A549 (cell line): ENCODE measurements at regions not wholly inside any gene's neighbourhood (a gene's known extent, or its start where the extent isn't known, plus 50 kb on each side); places are given as distances from the start of the nearest gene placed in this dataset.

ENCODE experiments used
- ATAC-seq, 2 experiments: fragments of 200-7000 bp in 1 of 2; fragments of >200 bp in 1 of 2; cut with Nextera tagmentation in 1 of 2; cut with Tn5 transposase in 1 of 2; 3 replicates each; pipeline versions ENCODE4 v1.8.0 to v1.9.1; 2018 to 2020; ENCODE audit warnings: mild to moderate bottlenecking in 1 of 2, moderate library complexity in 1 of 2
- CTCF ChIA-PET: fragments of 300-600 bp; sonication (Branson Sonifier 250); formaldehyde crosslinking; extraction: SDS; loops from one replicate; lab custom pipeline; 2021; ENCODE audit warnings: antibody characterized with exemption, inconsistent platforms; lab: Yijun Ruan, JAX
- POLR2A ChIA-PET: fragments of 350-600 bp; formaldehyde crosslinking; extraction: SDS; loops from one replicate; lab custom pipeline; 2021; ENCODE audit warnings: antibody characterized with exemption, inconsistent platforms; lab: Yijun Ruan, JAX
- DNase-seq, 2 experiments: peaks; one replicate each; pipeline versions ENCODE4 v3.0.0 to v3.0.0-alpha.2; 2011 to 2016; ENCODE audit warnings: low read depth in 1 of 2, low spot score in 1 of 2
- FAIRE-seq: peaks from 2 replicates; lab custom pipeline; 2011; peaks lifted over from hg19 to GRCh38; lab: Jason Lieb, UNC
- H3K27ac ChIP-seq, 2 experiments: fragments of >200 bp; sonication (Bioruptor Twin); formaldehyde crosslinking; 3 replicates each; pipeline ENCODE4 v1.5.1; 2016 to 2017
- H3K4me1 ChIP-seq: fragments of >200 bp; sonication (Bioruptor Twin); formaldehyde crosslinking; 3 replicates; pipeline ENCODE4 v1.6.1; 2016
- H3K4me2 ChIP-seq: fragments of >200 bp; sonication (Bioruptor Twin); formaldehyde crosslinking; 3 replicates; pipeline ENCODE4 v1.6.1; 2016
- H3K4me3 ChIP-seq: fragments of >200 bp; sonication (Bioruptor Twin); formaldehyde crosslinking; 3 replicates; pipeline ENCODE4 v1.5.1; 2016
- H3K9me3 ChIP-seq: fragments of >200 bp; sonication (Bioruptor Twin); formaldehyde crosslinking; 3 replicates; pipeline ENCODE4 v1.6.1; 2016
- BHLHE40 ChIP-seq: IDR thresholded peaks from 2 replicates; pipeline ENCODE4 v1.6.1; 2012; ENCODE audit warnings: low read depth, low read length, inconsistent platforms
- CBX2 ChIP-seq: fragments of 200-600 bp; sonication (generic); IDR thresholded peaks from 2 replicates; pipeline ENCODE4 v1.6.1; 2016; ENCODE audit warnings: low read depth, mild to moderate bottlenecking, borderline replicate concordance
- CBX8 ChIP-seq: fragments of 200-600 bp; sonication (generic); IDR thresholded peaks from 2 replicates; pipeline ENCODE4 v1.6.1; 2016
- CHD4 ChIP-seq: fragments of 200-600 bp; sonication (generic); IDR thresholded peaks from 2 replicates; pipeline ENCODE4 v1.6.1; 2016; ENCODE audit warnings: antibody characterized with exemption, mild to moderate bottlenecking, borderline replicate concordance
- EHF ChIP-seq: fragments of 250-450 bp; sonication (Bioruptor Pico); IDR thresholded peaks from 2 replicates; pipeline ENCODE4 v1.5.0; 2020; ENCODE audit warnings: mild to moderate bottlenecking
- FOSL2 ChIP-seq, 2 experiments: fragments of 450-650 bp in 1 of 2; fragments of >200 bp in 1 of 2; sonication (Bioruptor Twin) in 1 of 2; formaldehyde crosslinking; IDR thresholded peaks; 2 replicates each; pipeline versions ENCODE4 v1.5.0 to v1.6.1; 2016 to 2020; ENCODE audit warnings: mild to moderate bottlenecking in 1 of 2, moderate library complexity in 1 of 2
- FOXS1 ChIP-seq: fragments of 250-450 bp; sonication (Bioruptor Pico); IDR thresholded peaks from 2 replicates; pipeline ENCODE4 v1.5.0; 2020; ENCODE audit warnings: mild to moderate bottlenecking, moderate library complexity
- HDAC2 ChIP-seq: fragments of 200-600 bp; sonication (generic); IDR thresholded peaks from 2 replicates; pipeline ENCODE4 v1.6.1; 2016
- JUN ChIP-seq, 2 experiments: fragments of >200 bp; sonication (Bioruptor Twin); formaldehyde crosslinking; IDR thresholded peaks; 2 replicates in 1 of 2; 3 replicates in 1 of 2; pipeline ENCODE4 v1.6.1; 2016 to 2017
- KDM5A ChIP-seq: fragments of 200-600 bp; sonication (generic); IDR thresholded peaks from 2 replicates; pipeline ENCODE4 v1.6.1; 2016; ENCODE audit warnings: antibody characterized with exemption, mild to moderate bottlenecking
- MAFK ChIP-seq: fragments of 450-650 bp; IDR thresholded peaks from 2 replicates; pipeline ENCODE4 v1.6.1; 2014; ENCODE audit not compliant: partially characterized antibody
- NPAS2 ChIP-seq: fragments of 250-450 bp; sonication (Bioruptor Pico); IDR thresholded peaks from 2 replicates; pipeline ENCODE4 v1.8.0; 2022; ENCODE audit warnings: mild to moderate bottlenecking, moderate library complexity, borderline replicate concordance
- POLR2A ChIP-seq: IDR thresholded peaks from 2 replicates; pipeline ENCODE4 v1.6.1; 2012; ENCODE audit warnings: mild to moderate bottlenecking, low read length
- RNF2 ChIP-seq: fragments of 200-600 bp; sonication (generic); IDR thresholded peaks from 2 replicates; pipeline ENCODE4 v1.6.1; 2016; ENCODE audit warnings: low read depth, mild to moderate bottlenecking, antibody characterized with exemption, moderate library complexity, borderline replicate concordance
- WGBS: methylation state at CpG from one replicate; pipeline ENCODE4 v1.1.6; 2017; ENCODE audit errors: missing lambda C conversion rate; 5-methylcytosine and 5-hydroxymethylcytosine counted together
- TF ChIP-seq, protein P1 (sequence below): fragments of 200-600 bp; sonication (generic); IDR thresholded peaks from 2 replicates; pipeline ENCODE4 v1.6.1; 2016; ENCODE audit warnings: antibody characterized with exemption, mild to moderate bottlenecking, moderate library complexity
- TF ChIP-seq, protein P2 (sequence below): IDR thresholded peaks from 2 replicates; pipeline ENCODE4 v1.6.1; 2012; ENCODE audit warnings: low read depth, borderline replicate concordance
- TF ChIP-seq, protein P3 (sequence below): fragments of >200 bp; sonication (Bioruptor Twin); formaldehyde crosslinking; IDR thresholded peaks from 3 replicates; pipeline ENCODE4 v1.5.1; 2016
- TF ChIP-seq, protein P4 (sequence below): IDR thresholded peaks from 2 replicates; pipeline ENCODE4 v1.6.1; 2012
- TF ChIP-seq, protein P5 (sequence below): fragments of 250-450 bp; sonication (Bioruptor Pico); IDR thresholded peaks from 2 replicates; pipeline ENCODE4 v1.5.0; 2021; ENCODE audit warnings: mild to moderate bottlenecking, moderate library complexity, borderline replicate concordance

DNA sequence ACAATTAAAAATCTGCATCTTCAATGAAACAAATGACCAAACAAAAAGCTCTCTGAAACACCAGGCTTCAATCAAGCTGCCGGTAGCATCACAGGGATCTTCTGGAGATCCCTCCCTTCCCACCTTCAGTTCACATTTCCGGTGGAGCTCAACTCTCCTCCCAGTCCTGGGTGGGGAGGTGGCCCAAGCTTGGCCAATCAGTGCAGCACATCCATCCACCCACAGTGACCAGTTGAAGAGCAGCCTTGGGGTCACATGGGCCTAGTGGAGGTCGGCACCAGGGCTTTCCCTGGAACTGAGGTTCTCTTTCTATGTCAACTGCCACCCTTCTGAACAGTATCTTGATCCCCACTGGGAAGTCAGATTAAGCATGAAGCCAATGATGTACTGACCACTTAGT, 620.1 kb upstream of the MGMT start:
- ATAC-seq, result no peak
- TF ChIP-seq, protein P1, sequence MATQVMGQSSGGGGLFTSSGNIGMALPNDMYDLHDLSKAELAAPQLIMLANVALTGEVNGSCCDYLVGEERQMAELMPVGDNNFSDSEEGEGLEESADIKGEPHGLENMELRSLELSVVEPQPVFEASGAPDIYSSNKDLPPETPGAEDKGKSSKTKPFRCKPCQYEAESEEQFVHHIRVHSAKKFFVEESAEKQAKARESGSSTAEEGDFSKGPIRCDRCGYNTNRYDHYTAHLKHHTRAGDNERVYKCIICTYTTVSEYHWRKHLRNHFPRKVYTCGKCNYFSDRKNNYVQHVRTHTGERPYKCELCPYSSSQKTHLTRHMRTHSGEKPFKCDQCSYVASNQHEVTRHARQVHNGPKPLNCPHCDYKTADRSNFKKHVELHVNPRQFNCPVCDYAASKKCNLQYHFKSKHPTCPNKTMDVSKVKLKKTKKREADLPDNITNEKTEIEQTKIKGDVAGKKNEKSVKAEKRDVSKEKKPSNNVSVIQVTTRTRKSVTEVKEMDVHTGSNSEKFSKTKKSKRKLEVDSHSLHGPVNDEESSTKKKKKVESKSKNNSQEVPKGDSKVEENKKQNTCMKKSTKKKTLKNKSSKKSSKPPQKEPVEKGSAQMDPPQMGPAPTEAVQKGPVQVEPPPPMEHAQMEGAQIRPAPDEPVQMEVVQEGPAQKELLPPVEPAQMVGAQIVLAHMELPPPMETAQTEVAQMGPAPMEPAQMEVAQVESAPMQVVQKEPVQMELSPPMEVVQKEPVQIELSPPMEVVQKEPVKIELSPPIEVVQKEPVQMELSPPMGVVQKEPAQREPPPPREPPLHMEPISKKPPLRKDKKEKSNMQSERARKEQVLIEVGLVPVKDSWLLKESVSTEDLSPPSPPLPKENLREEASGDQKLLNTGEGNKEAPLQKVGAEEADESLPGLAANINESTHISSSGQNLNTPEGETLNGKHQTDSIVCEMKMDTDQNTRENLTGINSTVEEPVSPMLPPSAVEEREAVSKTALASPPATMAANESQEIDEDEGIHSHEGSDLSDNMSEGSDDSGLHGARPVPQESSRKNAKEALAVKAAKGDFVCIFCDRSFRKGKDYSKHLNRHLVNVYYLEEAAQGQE, result no peak
- TF ChIP-seq FOXS1 (CRISPR knock-in tag) (no peak), EHF (CRISPR knock-in tag) (no peak), FOSL2 (IDR thresholded peaks at IDR 0.05) (no peak), FOSL2 (CRISPR knock-in tag; IDR thresholded peaks at IDR 0.05) (no peak), MAFK (no peak), HDAC2 (no peak), NPAS2 (no peak), CBX2 (no peak)
- TF ChIP-seq, protein P2, sequence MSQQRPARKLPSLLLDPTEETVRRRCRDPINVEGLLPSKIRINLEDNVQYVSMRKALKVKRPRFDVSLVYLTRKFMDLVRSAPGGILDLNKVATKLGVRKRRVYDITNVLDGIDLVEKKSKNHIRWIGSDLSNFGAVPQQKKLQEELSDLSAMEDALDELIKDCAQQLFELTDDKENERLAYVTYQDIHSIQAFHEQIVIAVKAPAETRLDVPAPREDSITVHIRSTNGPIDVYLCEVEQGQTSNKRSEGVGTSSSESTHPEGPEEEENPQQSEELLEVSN, result no peak
- TF ChIP-seq, protein P3, sequence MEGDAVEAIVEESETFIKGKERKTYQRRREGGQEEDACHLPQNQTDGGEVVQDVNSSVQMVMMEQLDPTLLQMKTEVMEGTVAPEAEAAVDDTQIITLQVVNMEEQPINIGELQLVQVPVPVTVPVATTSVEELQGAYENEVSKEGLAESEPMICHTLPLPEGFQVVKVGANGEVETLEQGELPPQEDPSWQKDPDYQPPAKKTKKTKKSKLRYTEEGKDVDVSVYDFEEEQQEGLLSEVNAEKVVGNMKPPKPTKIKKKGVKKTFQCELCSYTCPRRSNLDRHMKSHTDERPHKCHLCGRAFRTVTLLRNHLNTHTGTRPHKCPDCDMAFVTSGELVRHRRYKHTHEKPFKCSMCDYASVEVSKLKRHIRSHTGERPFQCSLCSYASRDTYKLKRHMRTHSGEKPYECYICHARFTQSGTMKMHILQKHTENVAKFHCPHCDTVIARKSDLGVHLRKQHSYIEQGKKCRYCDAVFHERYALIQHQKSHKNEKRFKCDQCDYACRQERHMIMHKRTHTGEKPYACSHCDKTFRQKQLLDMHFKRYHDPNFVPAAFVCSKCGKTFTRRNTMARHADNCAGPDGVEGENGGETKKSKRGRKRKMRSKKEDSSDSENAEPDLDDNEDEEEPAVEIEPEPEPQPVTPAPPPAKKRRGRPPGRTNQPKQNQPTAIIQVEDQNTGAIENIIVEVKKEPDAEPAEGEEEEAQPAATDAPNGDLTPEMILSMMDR, result no peak
- TF ChIP-seq, all 56 proteins: peak for 0
- Histone ChIP-seq H3K9me3 (no peaks in the 10 kb centered on the region), H3K4me2 (no peak overlapping the region), H3K4me1 (no peaks in the 10 kb centered on the region), H3K27ac (no peak overlapping the region), H3K4me3 (no peak overlapping the region)
- FAIRE-seq (no peak), DNase-seq (no peak)
- 25% methylated on average over 3 of the region's 3 CpGs for whole genome bisulfite sequencing
- ChIA-PET CTCF (interaction anchor here (0.9 kb wide), 1 partner anchor 8 kb away, joined by 3 read pairs; no protein-coding TSS in a partner anchor), POLR2A (no interaction called here)

DNA sequence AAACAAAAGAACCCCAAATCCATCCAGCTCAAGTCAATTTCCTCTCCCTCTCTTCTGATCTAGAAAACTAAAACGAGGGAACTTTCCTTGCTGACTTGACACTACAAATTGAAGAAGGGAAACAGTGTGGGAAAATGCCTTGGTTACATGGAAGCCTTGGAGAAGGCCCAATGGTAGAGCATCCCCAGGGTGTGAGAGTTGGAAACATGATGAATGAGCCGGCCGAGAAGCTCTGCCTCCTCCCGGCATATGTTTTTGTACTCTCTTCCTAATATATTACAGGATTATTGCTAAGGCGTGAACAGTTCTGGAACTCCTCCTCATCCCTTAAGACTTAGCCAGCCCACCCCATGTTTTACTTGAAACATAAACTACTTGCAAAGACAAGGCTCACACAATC, 618.2 kb upstream of the MGMT start:
- 24% methylated on average over 5 of the region's 5 CpGs for WGBS
- H3K9me3 ChIP-seq, result no peaks in the 10 kb centered on the region
- H3K27ac ChIP-seq, result no peak overlapping the region
- TF ChIP-seq BHLHE40, result no peak
- ChIA-PET POLR2A (no interaction called here), CTCF (no interaction called here)
- no peak overlapping the region for H3K4me3 ChIP-seq
- FAIRE-seq (no peak), DNase-seq (no peak), ATAC-seq (no peak)
- no peak overlapping the region for H3K4me2 ChIP-seq
- H3K4me1 ChIP-seq, result no peaks in the 10 kb centered on the region

DNA sequence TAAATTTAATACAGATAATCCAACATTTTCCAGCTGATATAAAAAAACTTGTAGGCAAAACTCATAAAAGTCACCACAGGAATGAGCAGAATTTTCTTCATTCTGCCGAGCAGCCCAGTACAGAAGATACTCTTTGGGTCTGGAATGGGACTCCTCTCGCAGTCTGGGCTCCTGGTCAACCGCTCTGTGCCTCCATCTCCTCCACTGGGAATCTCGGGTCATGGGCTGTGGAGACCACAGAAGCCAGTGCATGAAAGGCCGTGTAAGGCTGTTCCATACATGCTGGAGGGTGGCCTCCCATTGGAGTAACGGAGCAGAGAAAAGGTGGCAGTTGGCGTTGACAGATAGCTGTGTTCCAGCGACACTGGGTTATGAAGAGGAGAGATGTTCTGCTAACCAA, 616.4 kb upstream of the MGMT start:
- ChIA-PET POLR2A (no interaction called here), CTCF (no interaction called here)
- no peaks in the 10 kb centered on the region for H3K9me3 ChIP-seq
- WGBS, result 4% methylated on average over 8 of the region's 8 CpGs
- H3K4me3 ChIP-seq, result no peak overlapping the region
- FAIRE-seq (no peak), ATAC-seq (no peak), DNase-seq (no peak)
- H3K4me2 ChIP-seq, result no peak overlapping the region
- no peaks in the 10 kb centered on the region for H3K4me1 ChIP-seq
- no peak for TF ChIP-seq KDM5A
- TF ChIP-seq CBX8, result no peak
- TF ChIP-seq CHD4, result no peak
- no peak for TF ChIP-seq MAFK
- TF ChIP-seq, protein P4, sequence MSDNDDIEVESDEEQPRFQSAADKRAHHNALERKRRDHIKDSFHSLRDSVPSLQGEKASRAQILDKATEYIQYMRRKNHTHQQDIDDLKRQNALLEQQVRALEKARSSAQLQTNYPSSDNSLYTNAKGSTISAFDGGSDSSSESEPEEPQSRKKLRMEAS, result no peak
- no peak for TF ChIP-seq POLR2A
- TF ChIP-seq, protein P1, result no peak
- no peak for TF ChIP-seq CBX2
- no peak for TF ChIP-seq NPAS2
- no peak for TF ChIP-seq RNF2
- TF ChIP-seq JUN (IDR thresholded peaks at IDR 0.05), result no peak
- TF ChIP-seq, protein P5, sequence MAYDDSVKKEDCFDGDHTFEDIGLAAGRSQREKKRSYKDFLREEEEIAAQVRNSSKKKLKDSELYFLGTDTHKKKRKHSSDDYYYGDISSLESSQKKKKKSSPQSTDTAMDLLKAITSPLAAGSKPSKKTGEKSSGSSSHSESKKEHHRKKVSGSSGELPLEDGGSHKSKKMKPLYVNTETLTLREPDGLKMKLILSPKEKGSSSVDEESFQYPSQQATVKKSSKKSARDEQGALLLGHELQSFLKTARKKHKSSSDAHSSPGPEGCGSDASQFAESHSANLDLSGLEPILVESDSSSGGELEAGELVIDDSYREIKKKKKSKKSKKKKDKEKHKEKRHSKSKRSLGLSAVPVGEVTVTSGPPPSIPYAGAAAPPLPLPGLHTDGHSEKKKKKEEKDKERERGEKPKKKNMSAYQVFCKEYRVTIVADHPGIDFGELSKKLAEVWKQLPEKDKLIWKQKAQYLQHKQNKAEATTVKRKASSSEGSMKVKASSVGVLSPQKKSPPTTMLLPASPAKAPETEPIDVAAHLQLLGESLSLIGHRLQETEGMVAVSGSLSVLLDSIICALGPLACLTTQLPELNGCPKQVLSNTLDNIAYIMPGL (CRISPR knock-in tag), result no peak
- H3K27ac ChIP-seq, result no peak overlapping the region
